HCT116 (cell line): ENCODE measurements at regions not wholly inside any gene's neighbourhood (a gene's known extent, or its start where the extent isn't known, plus 50 kb on each side); places are given as distances from the start of the nearest gene placed in this dataset.

Experiments used
- CTCF ChIP-seq, 3 experiments: fragments of 200-600 bp in 1 of 3; sonication (generic) in 1 of 3; IDR thresholded peaks in 2 of 3; conservative IDR thresholded peaks in 1 of 3; 2 replicates each; pipeline ENCODE4 v1.5.1; 2012 to 2017; ENCODE audit warnings: low read depth in 2 of 3, low read length in 2 of 3, antibody characterized with exemption in 1 of 3, borderline replicate concordance in 1 of 3, control low read depth in 1 of 3, mild to moderate bottlenecking in 1 of 3, mixed read lengths in 1 of 3, mixed run types in 1 of 3, moderate library complexity in 1 of 3; ENCODE audit not compliant: insufficient read depth in 1 of 3
- POLR2A ChIP-seq: IDR thresholded peaks from 2 replicates; pipeline ENCODE4 v1.7.0; 2011; ENCODE audit warnings: borderline replicate concordance; ENCODE audit not compliant: insufficient read depth, insufficient read length; ENCODE audit errors: extremely low read depth
- POLR2AphosphoS5 ChIP-seq: IDR thresholded peaks from 2 replicates; pipeline ENCODE4 v1.6.1; 2011; ENCODE audit warnings: mild to moderate bottlenecking, low read depth, low read length, moderate library complexity
- RAD21 ChIP-seq: IDR thresholded peaks from 2 replicates; pipeline ENCODE4 v1.6.1; 2012; ENCODE audit warnings: low read depth, mild to moderate bottlenecking
- TF ChIP-seq, protein P1 (sequence below): IDR thresholded peaks from 2 replicates; pipeline ENCODE4 v1.6.1; 2012
- TF ChIP-seq, protein P2 (sequence below): IDR thresholded peaks from 2 replicates; pipeline ENCODE4 v1.6.1; 2012; ENCODE audit warnings: low read depth

- TF ChIP-seq POLR2AphosphoS5 (no peak), CTCF (IDR thresholded peaks at IDR 0.05 in 2 of 3, conservative IDR thresholded peaks at IDR 0.05 in 1 of 3; ENCODE audit: borderline replicate concordance in 1 of 3, insufficient read depth in 1 of 3, low read depth in 2 of 3, low read length in 2 of 3) (no peak), POLR2A (no peak), RAD21 (no peak)
- TF ChIP-seq, protein P1, sequence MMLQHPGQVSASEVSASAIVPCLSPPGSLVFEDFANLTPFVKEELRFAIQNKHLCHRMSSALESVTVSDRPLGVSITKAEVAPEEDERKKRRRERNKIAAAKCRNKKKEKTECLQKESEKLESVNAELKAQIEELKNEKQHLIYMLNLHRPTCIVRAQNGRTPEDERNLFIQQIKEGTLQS: no peak
- TF ChIP-seq, protein P2, sequence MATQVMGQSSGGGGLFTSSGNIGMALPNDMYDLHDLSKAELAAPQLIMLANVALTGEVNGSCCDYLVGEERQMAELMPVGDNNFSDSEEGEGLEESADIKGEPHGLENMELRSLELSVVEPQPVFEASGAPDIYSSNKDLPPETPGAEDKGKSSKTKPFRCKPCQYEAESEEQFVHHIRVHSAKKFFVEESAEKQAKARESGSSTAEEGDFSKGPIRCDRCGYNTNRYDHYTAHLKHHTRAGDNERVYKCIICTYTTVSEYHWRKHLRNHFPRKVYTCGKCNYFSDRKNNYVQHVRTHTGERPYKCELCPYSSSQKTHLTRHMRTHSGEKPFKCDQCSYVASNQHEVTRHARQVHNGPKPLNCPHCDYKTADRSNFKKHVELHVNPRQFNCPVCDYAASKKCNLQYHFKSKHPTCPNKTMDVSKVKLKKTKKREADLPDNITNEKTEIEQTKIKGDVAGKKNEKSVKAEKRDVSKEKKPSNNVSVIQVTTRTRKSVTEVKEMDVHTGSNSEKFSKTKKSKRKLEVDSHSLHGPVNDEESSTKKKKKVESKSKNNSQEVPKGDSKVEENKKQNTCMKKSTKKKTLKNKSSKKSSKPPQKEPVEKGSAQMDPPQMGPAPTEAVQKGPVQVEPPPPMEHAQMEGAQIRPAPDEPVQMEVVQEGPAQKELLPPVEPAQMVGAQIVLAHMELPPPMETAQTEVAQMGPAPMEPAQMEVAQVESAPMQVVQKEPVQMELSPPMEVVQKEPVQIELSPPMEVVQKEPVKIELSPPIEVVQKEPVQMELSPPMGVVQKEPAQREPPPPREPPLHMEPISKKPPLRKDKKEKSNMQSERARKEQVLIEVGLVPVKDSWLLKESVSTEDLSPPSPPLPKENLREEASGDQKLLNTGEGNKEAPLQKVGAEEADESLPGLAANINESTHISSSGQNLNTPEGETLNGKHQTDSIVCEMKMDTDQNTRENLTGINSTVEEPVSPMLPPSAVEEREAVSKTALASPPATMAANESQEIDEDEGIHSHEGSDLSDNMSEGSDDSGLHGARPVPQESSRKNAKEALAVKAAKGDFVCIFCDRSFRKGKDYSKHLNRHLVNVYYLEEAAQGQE: no peak
Observed at GRCh38 chr2:136226903-136227302, 109.0 kb upstream of the CXCR4 start.
